Peyer's patch (tissue), 4 donors: ENCODE measurements at regions not wholly inside any gene's neighbourhood (a gene's known extent, or its start where the extent isn't known, plus 50 kb on each side); places are given as distances from the start of the nearest gene placed in this dataset.

Experiments used
- CTCF ChIP-seq, 6 experiments: fragments of 450-650 bp in 4 of 6; fragments of 200-600 bp in 2 of 6; sonication (generic) in 1 of 6; IDR thresholded peaks; one replicate each; pipeline ENCODE4 v1.5.1; 2017 to 2019; ENCODE audit warnings: antibody characterized with exemption in 6 of 6, mild to moderate bottlenecking in 3 of 6, moderate library complexity in 1 of 6
- POLR2A ChIP-seq, 2 donors: fragments of 450-650 bp; IDR thresholded peaks; one replicate each; pipeline ENCODE4 v1.5.1; 2017; ENCODE audit warnings: antibody characterized with exemption in 2 of 2, mild to moderate bottlenecking in 2 of 2, moderate library complexity in 2 of 2

GRCh38 chr2:217329023-217329431 is 469.2 kb upstream of the TNP1 start:
- TF ChIP-seq CTCF (IDR thresholded peaks at IDR 0.05) (no peak), POLR2A (IDR thresholded peaks at IDR 0.05) (no peak)
